ENCODE measurements at regions not wholly inside any gene's neighbourhood (a gene's known extent, or its start where the extent isn't known, plus 50 kb on each side); places are given as distances from the start of the nearest gene placed in this dataset.
A peak's percentile ranks its signal among the peaks of the same experiment; 100 is the strongest.
"Not testable (repeated sequence)": the region's sequence is repeated elsewhere in the genome, so short reads cannot be mapped to it uniquely, and the experiment has no call there.

- H3K4me3 Mint-ChIP-seq (ENCODE audit: unreplicated experiment); H3K9me3 Mint-ChIP-seq (ENCODE audit: unreplicated experiment); H3K27me3 Mint-ChIP-seq (ENCODE audit: unreplicated experiment); H3K36me3 Mint-ChIP-seq (ENCODE audit: low read depth, unreplicated experiment); H3K4me1 Mint-ChIP-seq (ENCODE audit: unreplicated experiment); DNase-seq (ENCODE audit: low spot score); H3K27ac Mint-ChIP-seq (ENCODE audit: unreplicated experiment): not testable (repeated sequence)
Observed at GRCh38 chr1:161454865-161455707, 50.2 kb upstream of the FCGR2A start.

- not testable (repeated sequence) for H3K27ac Mint-ChIP-seq (ENCODE audit: unreplicated experiment); H3K9me3 Mint-ChIP-seq (ENCODE audit: unreplicated experiment); DNase-seq (ENCODE audit: low spot score); H3K4me3 Mint-ChIP-seq (ENCODE audit: unreplicated experiment); H3K27me3 Mint-ChIP-seq (ENCODE audit: unreplicated experiment); H3K4me1 Mint-ChIP-seq (ENCODE audit: unreplicated experiment); H3K36me3 Mint-ChIP-seq (ENCODE audit: low read depth, unreplicated experiment)
Observed at GRCh38 chr1:161453950-161454864, 51.0 kb upstream of the FCGR2A start.

- not testable (repeated sequence) for H3K27me3 Mint-ChIP-seq (ENCODE audit: unreplicated experiment); H3K9me3 Mint-ChIP-seq (ENCODE audit: unreplicated experiment); H3K27ac Mint-ChIP-seq (ENCODE audit: unreplicated experiment); H3K36me3 Mint-ChIP-seq (ENCODE audit: low read depth, unreplicated experiment); DNase-seq (ENCODE audit: low spot score); H3K4me3 Mint-ChIP-seq (ENCODE audit: unreplicated experiment); H3K4me1 Mint-ChIP-seq (ENCODE audit: unreplicated experiment)
Observed at GRCh38 chr1:161451698-161452348, 53.4 kb upstream of the FCGR2A start.

GRCh38 chr1:161447760-161448332, 57.4 kb upstream of the FCGR2A start:
- H3K36me3 Mint-ChIP-seq (ENCODE audit: low read depth, unreplicated experiment); DNase-seq (ENCODE audit: low spot score); H3K27me3 Mint-ChIP-seq (ENCODE audit: unreplicated experiment); H3K27ac Mint-ChIP-seq (ENCODE audit: unreplicated experiment); H3K4me3 Mint-ChIP-seq (ENCODE audit: unreplicated experiment); H3K9me3 Mint-ChIP-seq (ENCODE audit: unreplicated experiment); H3K4me1 Mint-ChIP-seq (ENCODE audit: unreplicated experiment): not testable (repeated sequence)

GRCh38 chr1:161447040-161447759, 58.1 kb upstream of the FCGR2A start:
- H3K4me1 Mint-ChIP-seq (ENCODE audit: unreplicated experiment); DNase-seq (ENCODE audit: low spot score); H3K36me3 Mint-ChIP-seq (ENCODE audit: low read depth, unreplicated experiment); H3K27ac Mint-ChIP-seq (ENCODE audit: unreplicated experiment); H3K9me3 Mint-ChIP-seq (ENCODE audit: unreplicated experiment); H3K27me3 Mint-ChIP-seq (ENCODE audit: unreplicated experiment); H3K4me3 Mint-ChIP-seq (ENCODE audit: unreplicated experiment): not testable (repeated sequence)

GRCh38 chr1:161444725-161445124, 60.5 kb upstream of the FCGR2A start:
- peak; percentile 37 for DNase-seq (ENCODE audit: low spot score)
- H3K4me3 Mint-ChIP-seq (ENCODE audit: unreplicated experiment); H3K4me1 Mint-ChIP-seq (ENCODE audit: unreplicated experiment); H3K27me3 Mint-ChIP-seq (ENCODE audit: unreplicated experiment); H3K27ac Mint-ChIP-seq (ENCODE audit: unreplicated experiment); H3K36me3 Mint-ChIP-seq (ENCODE audit: low read depth, unreplicated experiment); H3K9me3 Mint-ChIP-seq (ENCODE audit: unreplicated experiment): not testable (repeated sequence)

- peaks cover 10% of the 10 kb centered on the region for H3K27me3 Mint-ChIP-seq (ENCODE audit: unreplicated experiment)
- H3K27ac Mint-ChIP-seq (ENCODE audit: unreplicated experiment); H3K9me3 Mint-ChIP-seq (ENCODE audit: unreplicated experiment); H3K4me1 Mint-ChIP-seq (ENCODE audit: unreplicated experiment); H3K36me3 Mint-ChIP-seq (ENCODE audit: low read depth, unreplicated experiment); H3K4me3 Mint-ChIP-seq (ENCODE audit: unreplicated experiment); DNase-seq (ENCODE audit: low spot score): not testable (repeated sequence)
Observed at GRCh38 chr1:161444255-161444654, 61.0 kb upstream of the FCGR2A start.

All from endothelial cell (in vitro differentiated cells).